GM19372 (cell line): ENCODE measurements at regions not wholly inside any gene's neighbourhood (a gene's known extent, or its start where the extent isn't known, plus 50 kb on each side); places are given as distances from the start of the nearest gene placed in this dataset.
"Not testable (repeated sequence)": the region's sequence is repeated elsewhere in the genome, so short reads cannot be mapped to it uniquely, and the experiment has no call there.

ENCODE experiments used
- ATAC-seq: cut with Tn5 transposase; IDR thresholded peaks from one replicate; pipeline ENCODE4 v1.9.1; 2021; ENCODE audit warnings: mild to moderate bottlenecking, low read depth, moderate library complexity; ENCODE audit not compliant: unreplicated experiment

DNA sequence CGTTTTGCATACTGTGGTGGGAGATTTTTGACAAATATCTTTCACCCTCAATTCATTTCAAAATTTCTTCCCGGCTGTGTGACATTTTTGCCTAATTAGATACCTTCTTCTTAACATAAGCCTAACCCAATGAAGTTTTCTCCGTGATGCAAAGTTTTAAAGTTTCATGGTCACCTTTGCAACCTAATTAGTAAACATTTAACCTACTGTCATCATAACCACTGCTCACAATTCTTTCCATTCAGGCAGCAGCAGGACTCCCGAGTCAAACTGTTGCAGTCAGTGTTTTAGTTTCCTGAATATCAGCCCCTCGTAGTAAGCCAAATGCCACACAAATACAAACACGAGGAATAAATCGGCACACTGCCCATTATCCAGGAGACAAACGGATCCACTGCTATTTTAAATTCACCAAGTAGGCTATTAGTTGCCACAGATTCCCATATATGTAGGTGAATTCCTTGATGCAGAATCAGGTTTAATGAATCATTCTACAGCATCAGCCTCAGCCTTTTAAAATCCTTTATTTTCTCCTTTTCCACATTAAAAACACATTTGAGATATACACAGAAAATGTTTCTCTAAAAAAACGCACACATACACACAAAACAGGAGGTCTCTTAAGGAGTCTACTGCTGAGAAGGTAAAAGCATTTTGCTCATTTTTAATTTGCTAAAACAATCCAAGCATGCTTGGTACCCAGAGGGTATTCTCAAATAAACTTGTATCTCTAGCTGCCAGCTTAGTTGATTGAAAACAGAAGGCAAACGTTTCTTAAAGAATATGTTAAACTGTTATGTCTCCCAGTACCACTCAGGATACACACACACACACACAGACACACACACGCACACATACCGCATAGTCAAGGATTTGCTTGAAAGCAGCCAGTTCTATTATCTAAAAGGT is 106.5 kb upstream of the KCTD1 start:
- no peak for ATAC-seq

DNA sequence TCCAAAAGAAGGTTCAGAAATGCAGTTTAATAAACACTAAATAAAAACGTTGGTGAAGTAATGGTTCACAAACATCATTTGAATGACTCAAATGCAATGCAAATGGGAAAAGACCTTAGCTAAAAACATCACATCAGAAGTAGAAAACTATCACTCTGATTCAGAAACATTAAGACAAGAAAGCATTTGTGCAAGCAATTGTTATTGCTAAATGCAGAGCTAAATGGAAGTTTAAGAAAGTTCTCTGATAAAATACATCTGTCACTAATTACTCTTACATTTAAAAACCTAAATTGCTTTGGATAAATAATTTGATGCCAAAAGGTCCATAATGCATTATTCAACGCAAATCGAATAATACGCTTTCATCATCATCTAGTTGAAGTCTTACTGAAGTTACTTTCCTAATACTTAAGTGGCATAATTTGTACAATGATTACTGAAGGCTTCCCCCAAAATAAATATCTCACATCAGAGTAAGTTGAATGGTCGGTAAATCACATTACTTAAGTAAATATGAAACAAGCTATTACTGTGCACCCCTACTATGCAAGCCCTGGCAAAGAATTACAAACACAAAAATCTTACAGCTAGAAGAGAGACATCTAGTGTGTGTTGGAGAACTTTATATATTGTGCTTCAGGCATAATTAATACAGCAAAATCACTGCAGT is 105.7 kb upstream of the KCTD1 start:
- ATAC-seq, result no peak

DNA sequence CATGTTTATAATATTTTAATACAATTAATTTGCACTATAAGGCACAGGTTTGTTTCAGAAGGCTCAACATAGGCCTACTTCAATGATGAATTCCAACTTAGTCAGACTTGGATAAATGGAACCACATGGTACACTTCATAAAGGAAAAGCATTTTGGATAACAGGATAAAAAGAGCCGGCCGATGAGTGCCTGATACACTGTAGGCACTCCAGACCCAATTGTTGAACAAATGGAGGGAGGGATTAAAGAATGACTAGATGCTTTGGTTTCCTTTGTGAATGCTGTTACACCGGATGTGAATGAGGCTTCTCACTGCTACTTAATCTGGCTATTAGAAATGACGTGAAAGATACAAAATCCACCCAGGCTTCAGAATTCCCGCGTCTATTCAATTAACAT is 104.1 kb upstream of the KCTD1 start:
- ATAC-seq, result no peak

DNA sequence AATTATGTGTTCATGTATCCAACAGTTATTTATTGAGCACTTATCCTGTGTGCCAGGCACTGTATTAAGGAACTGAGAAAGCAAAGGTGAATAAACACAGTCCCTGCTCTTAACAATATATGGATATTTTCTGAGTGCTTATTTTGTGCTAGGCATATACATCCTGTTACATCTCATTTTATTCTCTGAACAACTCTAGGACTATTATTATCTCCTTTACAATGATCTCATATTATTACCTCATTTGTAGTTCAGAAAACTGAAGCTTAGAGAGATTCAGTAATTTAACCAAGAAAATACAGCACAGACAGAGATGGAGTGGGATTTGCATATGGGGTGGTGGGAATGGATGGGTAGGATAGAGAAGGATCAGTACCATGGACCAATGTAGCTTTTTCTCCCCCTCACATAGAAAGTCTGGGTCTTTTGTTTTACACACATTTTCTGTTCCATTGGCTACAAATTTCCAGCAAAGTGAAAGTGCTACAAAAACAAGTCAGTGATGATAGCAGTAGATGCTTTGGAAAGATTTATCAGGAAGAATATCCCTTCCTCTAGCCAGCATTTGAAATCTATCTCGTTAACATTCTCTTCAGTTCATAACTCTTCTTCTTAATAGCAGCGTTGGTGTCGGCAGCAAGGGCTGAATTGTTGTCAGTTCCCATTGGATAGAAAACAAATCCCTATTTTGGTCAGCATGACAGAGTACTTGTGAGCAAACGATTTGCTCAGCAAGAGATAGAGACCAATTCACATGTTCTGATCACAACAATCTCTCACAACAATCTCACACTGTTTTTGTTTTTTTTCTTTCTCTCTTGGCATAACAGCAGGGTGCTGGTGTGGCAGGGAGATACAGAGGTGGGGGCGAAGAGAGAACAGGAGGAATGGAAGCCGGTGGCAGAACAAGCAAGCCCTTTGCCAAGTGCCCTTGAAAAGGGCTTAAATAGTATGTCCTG is 102.2 kb upstream of the KCTD1 start:
- peak; percentile 9 for ATAC-seq

DNA sequence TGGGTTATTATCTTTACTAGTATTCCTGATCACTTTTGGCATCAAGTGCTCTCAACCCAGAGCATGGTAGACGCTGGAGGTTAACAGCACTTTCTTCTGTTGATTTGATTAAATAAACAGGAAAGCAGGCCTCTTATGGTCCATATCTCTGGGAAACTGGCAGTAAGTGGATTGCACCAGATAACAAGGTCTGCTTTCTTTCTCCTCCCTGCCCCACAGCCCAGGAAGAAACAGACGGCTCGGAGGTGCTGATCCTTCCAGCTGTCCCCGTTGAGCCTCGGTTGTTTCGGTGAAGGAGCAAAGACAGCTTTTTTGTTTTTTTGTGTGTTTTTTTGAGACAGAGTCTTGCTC is 100.8 kb upstream of the KCTD1 start:
- ATAC-seq, result no peak

DNA sequence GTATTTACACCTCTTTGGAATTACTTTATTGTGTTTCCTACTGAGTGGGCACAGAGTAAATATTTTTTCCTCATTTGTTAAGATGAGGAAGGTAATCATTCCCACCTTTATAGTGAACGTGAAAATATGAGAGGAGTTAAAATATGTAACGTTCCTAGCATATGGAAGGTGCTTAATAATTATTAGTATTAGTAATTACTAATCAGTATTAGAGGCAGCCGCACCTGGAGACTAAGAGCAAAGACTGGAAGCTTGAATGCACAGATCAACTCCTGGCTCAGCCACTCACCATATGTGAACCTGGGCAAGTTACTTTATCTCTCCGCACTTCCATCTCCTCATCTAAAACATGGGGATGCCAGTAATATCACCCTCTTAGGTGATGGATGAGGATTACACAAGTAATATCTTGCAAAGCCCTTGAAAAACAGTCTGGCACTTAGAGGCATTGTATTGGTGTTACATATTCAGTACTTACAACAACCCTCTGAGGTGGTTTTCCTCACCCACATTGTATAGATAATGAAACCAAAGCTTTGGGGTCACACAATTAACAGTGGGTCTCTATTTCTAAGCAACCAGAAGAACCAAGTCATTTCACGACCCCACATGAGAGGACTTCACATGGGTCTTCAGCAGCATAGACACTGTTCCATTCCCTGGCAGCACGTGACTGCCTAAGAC is 100.3 kb upstream of the KCTD1 start:
- no peak for ATAC-seq

DNA sequence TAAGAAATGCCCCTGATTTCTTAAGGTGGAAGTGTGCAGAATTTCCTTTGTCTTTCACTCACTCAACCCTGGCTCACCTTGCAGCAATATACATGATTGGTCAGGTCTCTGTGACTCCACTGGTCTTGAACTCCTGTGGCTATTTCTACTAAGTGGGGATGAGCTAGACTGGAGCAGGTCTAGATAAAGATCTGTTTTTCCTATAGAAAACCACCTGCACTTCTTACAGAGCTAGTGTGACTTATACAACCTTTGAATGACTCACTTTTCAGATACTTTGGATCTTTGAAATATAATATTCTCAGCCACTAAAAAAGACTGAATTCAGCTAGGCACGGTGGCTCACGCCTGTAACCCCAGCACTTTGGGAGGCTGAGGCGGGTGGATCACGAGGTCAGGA is 98.5 kb upstream of the KCTD1 start:
- no peak for ATAC-seq

DNA sequence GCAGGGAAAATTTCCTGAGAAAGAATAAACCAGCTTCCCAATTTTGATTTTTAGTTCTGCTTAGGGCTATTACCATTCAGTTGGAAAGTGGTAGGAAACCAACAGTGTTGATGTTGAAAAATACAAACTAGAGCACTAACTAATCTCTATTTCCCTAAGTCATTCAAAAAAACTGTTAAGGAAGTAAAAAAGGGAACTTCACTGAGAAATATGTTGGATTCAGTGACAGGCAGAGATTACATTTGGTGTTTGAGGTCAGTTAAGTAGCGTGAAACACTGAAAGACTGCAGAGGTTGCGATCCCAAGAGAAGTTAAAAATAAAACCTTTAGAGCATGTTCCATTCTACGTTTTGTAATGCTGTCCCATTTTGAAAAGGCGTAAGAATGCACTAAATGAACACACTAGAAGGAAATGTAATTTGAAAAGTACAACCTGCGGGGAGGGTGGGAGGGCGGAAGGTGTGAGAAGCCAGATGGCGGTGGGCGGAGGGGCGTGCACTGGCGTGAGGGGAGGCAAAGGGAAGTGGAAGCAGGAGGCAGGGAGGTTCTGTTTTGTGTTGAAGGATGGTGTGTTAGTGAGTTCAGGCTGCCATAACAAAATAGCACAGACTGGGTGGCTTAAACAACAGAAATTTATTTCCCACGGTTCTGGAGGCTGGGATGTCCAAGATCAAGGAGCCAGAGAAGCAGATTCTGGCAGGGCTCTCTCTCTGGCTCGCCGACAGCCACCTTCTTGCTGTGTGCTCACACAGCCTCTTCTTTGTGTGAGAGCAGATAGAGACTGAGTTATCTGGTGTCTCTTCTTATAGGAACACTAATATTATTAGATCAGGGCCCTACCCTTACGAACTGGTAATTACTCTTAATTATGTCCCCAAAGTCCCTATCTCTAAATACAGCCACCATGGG is 94.3 kb upstream of the KCTD1 start:
- no peak for ATAC-seq

DNA sequence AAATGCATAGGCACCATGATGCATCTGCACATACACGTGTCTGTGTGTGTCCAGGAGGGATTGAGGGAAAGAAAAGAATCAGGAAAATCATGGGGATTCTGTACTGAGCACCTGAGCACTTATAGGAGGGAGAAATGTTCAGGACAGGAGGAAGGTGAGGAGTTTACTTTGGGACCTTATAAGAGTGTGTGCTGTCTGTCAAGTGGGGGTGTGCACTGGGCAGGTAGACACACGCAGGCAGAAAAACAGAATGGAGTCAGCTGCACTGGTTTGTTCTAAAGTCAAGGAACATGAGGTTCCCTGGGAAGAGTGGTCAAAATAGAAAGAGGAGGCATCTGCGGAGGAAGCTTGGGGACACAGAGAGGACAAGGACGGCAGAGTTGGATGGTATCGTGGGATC is 92.2 kb upstream of the KCTD1 start:
- ATAC-seq, result no peak

DNA sequence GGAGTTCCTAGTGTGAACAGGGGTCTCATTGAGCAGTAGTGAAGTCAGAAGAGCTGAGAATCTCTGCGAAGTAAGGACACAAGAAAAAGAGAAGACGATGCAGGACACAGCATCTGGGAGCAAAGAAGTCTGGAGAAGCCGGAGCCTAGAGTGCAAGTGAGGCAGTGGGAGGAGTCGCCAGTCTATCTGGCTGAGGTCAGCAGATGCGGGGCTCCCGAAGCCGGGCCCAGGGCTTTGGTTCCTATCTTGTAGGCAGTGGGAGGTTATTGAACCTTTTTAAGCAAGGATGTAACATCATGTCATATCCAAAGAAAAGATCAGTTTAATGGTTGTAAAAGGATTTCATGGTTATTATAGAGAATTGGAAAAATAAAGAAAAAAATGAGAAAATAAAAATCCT is 90.8 kb upstream of the KCTD1 start:
- ATAC-seq, result no peak

DNA sequence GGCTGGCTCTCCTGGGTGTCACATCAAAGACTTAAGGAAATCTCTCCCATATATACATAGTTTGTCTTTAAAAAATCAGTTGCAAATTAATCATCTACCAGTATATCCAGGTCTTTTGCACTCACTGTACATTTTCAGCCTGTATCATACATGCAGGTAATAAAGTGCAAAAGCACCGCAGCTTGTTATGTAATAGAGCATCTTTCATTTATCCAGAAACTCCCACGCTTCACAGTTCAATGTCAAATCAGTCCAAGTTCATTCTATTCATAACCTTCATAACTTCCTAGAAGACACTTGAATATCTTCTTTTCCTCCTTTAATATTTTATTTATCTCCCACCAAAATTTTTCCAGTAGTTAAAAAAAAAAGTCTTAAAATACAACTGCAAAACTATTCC is 89.6 kb upstream of the KCTD1 start:
- no peak for ATAC-seq

DNA sequence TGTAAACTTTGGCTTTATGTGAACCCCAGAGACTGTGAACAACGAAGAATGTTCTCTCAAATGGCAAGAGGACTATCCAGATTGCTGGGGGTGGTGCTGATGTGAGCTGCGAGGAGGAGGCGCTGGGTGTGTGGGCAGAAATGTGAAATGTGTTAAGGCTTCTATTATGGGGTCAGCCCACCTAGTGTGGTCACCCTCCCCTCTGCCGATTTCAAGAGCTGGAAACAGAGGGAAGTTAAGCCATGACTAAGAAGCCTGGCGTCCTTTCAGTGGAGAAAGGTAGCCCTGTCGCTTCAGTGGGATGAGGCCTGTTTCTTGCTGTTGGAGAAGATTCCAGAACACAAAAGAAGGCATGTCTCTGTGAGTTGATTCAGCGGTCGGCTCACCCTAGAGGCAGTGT is 89.0 kb upstream of the KCTD1 start:
- ATAC-seq, result no peak

DNA sequence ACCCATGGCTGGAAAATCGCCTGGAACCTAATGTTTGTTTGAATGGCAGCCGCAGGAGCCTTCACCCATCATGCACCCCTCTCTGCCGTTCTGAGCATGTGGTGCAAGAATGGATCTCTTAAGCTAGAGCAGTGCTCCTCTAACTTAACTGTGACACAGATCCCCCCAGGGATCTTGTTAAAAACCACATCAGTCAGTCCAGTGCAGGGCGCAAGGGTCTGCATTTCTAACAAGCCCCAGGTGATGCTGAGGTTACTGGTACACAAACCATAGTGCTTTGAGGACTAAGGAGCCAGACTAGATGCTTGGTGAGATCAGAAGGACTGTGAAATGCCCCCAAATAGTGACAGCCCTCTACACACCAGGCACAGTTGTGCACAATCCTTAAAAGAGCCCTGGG is 87.1 kb upstream of the KCTD1 start:
- ATAC-seq, result no peak

DNA sequence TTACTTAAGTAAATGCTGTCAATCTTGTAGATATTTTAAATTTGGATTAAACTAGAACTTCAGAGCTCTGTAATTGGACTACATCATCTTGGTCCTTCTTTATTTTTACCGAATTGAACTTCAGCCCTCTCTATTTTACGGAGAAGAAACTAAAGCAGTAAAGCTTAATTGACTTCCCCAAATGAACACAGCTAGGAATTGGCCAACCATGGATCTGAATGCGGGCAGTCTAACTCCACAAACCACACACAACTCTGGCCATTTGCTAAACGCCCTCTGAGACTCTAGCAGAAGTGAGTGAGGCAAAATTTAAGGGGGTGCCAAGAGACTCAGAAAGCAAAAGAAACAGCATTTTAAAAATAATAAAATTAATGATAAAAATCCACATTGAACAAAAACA is 86.3 kb upstream of the KCTD1 start:
- no peak for ATAC-seq

DNA sequence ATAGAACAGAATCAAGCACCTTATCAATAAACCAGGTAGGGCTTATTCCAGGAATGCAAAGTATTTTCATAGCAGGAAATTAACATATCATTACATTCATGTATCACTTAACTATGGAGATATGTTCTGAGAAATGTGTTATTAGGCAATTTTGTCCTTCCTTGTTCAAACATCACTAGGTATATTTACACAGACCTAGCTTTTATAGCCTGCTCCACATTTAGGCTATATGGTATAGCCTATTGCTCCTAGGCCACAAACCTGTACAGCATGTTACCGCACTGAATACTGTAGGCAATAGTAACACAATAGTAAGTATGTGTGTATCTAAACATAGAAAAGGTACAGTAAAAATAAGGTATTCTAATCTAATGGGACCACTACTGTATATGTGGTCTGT is 82.8 kb upstream of the KCTD1 start:
- ATAC-seq, result no peak

DNA sequence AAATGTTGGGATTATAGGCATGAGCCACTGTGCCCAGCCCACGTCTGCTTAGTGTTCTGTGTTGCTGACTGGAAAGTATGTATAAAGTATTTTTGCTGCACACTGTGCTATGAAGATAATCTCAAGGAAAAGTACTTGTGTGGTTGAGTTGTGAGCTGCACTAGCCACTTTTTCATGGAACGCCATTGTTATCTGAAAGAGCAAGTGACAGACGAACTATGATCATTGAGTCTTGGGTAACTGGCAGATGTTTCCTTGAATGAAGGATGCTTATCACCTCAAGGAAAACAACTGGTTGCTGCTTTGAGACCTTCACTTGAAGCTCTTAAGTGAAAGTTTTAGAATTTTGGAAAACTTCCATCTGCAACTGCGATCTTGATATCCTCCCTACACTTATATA is 82.2 kb upstream of the KCTD1 start:
- ATAC-seq, result no peak

DNA sequence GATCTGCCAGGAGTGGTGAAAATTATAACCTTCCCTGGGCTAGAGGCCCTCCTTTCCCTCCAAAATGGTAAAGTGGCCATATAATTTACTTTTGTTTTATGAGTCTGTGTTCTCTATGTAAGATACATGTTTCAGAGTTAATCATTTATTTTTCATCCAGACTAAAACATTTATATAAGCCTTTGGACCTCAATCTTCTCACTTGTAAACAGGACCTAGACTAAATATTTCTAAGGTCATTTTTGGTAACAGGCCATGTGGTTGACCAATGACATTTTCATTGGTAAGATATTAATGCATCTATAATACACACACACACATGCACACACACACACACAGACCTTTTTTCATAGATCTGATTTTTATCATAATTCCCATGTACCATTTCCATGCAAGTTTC is 79.7 kb upstream of the KCTD1 start:
- no peak for ATAC-seq

DNA sequence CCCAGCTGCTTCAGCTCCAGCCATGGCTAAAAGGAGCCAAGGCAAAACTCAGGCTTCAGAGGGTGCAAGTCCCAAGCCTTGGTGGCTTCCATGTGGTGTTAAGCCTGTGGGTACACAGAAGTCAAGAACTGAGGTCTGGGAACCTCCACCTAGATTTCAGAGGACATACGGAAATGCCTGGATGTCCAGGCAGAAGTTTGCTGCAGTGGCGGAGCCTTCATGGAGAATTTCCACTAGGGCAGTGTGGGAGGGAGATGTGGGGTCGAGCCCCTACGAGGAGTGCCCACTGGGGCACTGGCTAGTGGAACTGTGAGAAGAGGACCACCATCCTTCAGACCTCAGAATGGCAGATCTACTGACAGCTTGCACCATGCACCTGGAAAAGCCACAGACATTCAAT is 76.1 kb upstream of the KCTD1 start:
- ATAC-seq, result no peak

DNA sequence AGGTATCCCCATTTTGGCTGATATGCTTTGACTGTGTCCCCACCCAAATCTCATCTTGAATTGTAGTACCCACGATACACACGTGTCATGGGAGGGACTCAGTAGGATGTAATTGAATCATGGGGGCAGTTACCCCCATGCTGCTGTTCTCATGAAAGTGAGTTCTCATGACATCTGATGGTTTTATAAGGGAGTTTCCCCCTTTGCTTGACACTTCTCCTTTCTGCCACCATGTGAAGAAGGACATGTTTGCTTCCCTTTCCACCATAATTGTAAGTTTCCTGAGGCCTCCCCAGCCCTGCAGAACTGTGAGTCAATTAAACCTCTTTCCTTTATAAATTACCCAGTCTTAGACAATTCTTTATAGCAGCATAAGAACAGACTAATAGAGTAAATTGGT is 75.0 kb upstream of the KCTD1 start:
- not testable (repeated sequence) for ATAC-seq
